PC-9 (cell line): ENCODE measurements at regions not wholly inside any gene's neighbourhood (a gene's known extent, or its start where the extent isn't known, plus 50 kb on each side); places are given as distances from the start of the nearest gene placed in this dataset.

Source experiments
- BruUV-seq: library from RNA; stranded (reverse); fragments of 400-500 nt; replicated peaks from 2 replicates; lab custom pipeline; 2021; lab: Mats Ljungman, UMichigan
- CTCF ChIA-PET: fragments of 300-600 bp; sonication (Branson Sonifier 250); formaldehyde crosslinking; loops from one replicate; lab custom pipeline; 2022; ENCODE audit warnings: antibody characterized with exemption; lab: Charles Lee
- POLR2A ChIA-PET: fragments of 300-600 bp; sonication (Branson Sonifier 250); formaldehyde crosslinking; loops from one replicate; lab custom pipeline; 2022; ENCODE audit warnings: antibody characterized with exemption; ENCODE audit not compliant: unreplicated experiment; lab: Charles Lee
- DNase-seq, 2 experiments: peaks; one replicate each; pipeline versions ENCODE4 v3.0.0 to v3.0.0-alpha.2; 2015 to 2022; ENCODE audit warnings: mixed read lengths in 1 of 2
- H2AFZ ChIP-seq: fragments of 200-600 bp; sonication (generic); 2 replicates; pipeline ENCODE4 v1.8.1; 2017; ENCODE audit warnings: antibody characterized with exemption
- H3F3A ChIP-seq: fragments of 200-600 bp; sonication (generic); 2 replicates; pipeline ENCODE4 v1.8.1; 2017; ENCODE audit warnings: antibody characterized with exemption, mild to moderate bottlenecking, low read depth; ENCODE audit not compliant: insufficient read depth
- H3K27ac ChIP-seq: fragments of 200-600 bp; sonication (generic); 2 replicates; pipeline ENCODE4 v1.6.1; 2016; ENCODE audit warnings: mixed run types
- H3K27me3 ChIP-seq: fragments of 200-600 bp; sonication (generic); 2 replicates; pipeline ENCODE4 v1.6.1; 2016; ENCODE audit warnings: low read depth, mixed run types; ENCODE audit not compliant: insufficient read depth
- H3K36me3 ChIP-seq: fragments of 200-600 bp; sonication (generic); 2 replicates; pipeline ENCODE4 v1.6.1; 2016; ENCODE audit warnings: low read depth, mixed run types
- H3K4me1 ChIP-seq: fragments of 200-600 bp; sonication (generic); replicated peaks from 2 replicates; pipeline ENCODE4 v1.6.1; 2016; ENCODE audit warnings: mixed run types; ENCODE audit not compliant: insufficient read depth
- H3K4me2 ChIP-seq: fragments of 200-600 bp; sonication (generic); 2 replicates; pipeline ENCODE4 v1.6.1; 2017; ENCODE audit warnings: mixed run types
- H3K4me3 ChIP-seq: fragments of 200-600 bp; sonication (generic); 2 replicates; pipeline ENCODE4 v1.6.1; 2016; ENCODE audit warnings: mixed run types
- H3K79me2 ChIP-seq: fragments of 200-600 bp; sonication (generic); 2 replicates; pipeline ENCODE4 v1.6.1; 2017; ENCODE audit warnings: low read depth, mixed run types
- H3K9me2 ChIP-seq: fragments of 200-600 bp; sonication (generic); 2 replicates; pipeline ENCODE4 v1.8.1; 2017; ENCODE audit warnings: mild to moderate bottlenecking; ENCODE audit not compliant: insufficient read depth
- H3K9me3 ChIP-seq: fragments of 200-600 bp; sonication (generic); 2 replicates; pipeline ENCODE4 v1.8.1; 2016; ENCODE audit warnings: low read depth; ENCODE audit not compliant: insufficient read depth
- H4K20me1 ChIP-seq: fragments of 200-600 bp; sonication (generic); 2 replicates; pipeline ENCODE4 v1.8.1; 2017; ENCODE audit not compliant: insufficient read depth
- EZH2 ChIP-seq: fragments of 200-600 bp; sonication (generic); IDR thresholded peaks from 2 replicates; pipeline ENCODE4 v1.8.0; 2017; ENCODE audit warnings: antibody characterized with exemption, low read depth
- intact Hi-C: fragments of 100-400 bp; cut with micrococcal nuclease; formaldehyde crosslinking; loops from one replicate; pipeline ENCODE4 v1.10.0; 2022; ENCODE audit not compliant: unreplicated experiment
- TF ChIP-seq, protein P1 (sequence below): fragments of 200-600 bp; sonication (generic); conservative IDR thresholded peaks from 2 replicates; pipeline ENCODE4 v1.6.1; 2017; ENCODE audit warnings: mixed run types, antibody characterized with exemption, mild to moderate bottlenecking, moderate library complexity

GRCh38 chr10:64265961-64266360, 744.8 kb downstream of the REEP3 start:
- Histone ChIP-seq H3K9me2 (no peaks in the 10 kb centered on the region), H3K4me3 (no peak overlapping the region), H3K4me2 (no peak overlapping the region), H3K9me3 (no peaks in the 10 kb centered on the region), H3K79me2 (no peaks in the 10 kb centered on the region), H3K4me1 (no peaks in the 10 kb centered on the region), H3K36me3 (no peaks in the 10 kb centered on the region), H2AFZ (no peak overlapping the region), H4K20me1 (no peaks in the 10 kb centered on the region), H3K27me3 (no peaks in the 10 kb centered on the region), H3K27ac (no peak overlapping the region), H3F3A (no peaks in the 10 kb centered on the region)
- CTCF ChIA-PET, result no interaction called here
- intact Hi-C loops, result no loop called here
- no TSS peak for BruUV-seq
- DNase-seq, result no peak
- POLR2A ChIA-PET, result no interaction called here
- TF ChIP-seq, protein P1, sequence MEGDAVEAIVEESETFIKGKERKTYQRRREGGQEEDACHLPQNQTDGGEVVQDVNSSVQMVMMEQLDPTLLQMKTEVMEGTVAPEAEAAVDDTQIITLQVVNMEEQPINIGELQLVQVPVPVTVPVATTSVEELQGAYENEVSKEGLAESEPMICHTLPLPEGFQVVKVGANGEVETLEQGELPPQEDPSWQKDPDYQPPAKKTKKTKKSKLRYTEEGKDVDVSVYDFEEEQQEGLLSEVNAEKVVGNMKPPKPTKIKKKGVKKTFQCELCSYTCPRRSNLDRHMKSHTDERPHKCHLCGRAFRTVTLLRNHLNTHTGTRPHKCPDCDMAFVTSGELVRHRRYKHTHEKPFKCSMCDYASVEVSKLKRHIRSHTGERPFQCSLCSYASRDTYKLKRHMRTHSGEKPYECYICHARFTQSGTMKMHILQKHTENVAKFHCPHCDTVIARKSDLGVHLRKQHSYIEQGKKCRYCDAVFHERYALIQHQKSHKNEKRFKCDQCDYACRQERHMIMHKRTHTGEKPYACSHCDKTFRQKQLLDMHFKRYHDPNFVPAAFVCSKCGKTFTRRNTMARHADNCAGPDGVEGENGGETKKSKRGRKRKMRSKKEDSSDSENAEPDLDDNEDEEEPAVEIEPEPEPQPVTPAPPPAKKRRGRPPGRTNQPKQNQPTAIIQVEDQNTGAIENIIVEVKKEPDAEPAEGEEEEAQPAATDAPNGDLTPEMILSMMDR, result no peak
- TF ChIP-seq EZH2, result no peak

- DNase-seq, result no peak
- H3K27me3 ChIP-seq, result no peaks in the 10 kb centered on the region
- no peaks in the 10 kb centered on the region for H3K36me3 ChIP-seq
- no peaks in the 10 kb centered on the region for H3K79me2 ChIP-seq
- ChIA-PET CTCF (no interaction called here), POLR2A (no interaction called here)
- H3K4me1 ChIP-seq, result no peaks in the 10 kb centered on the region
- no peak overlapping the region for H3K27ac ChIP-seq
- H3F3A ChIP-seq, result no peaks in the 10 kb centered on the region
- TF ChIP-seq, protein P1, result no peak
- no peak for TF ChIP-seq EZH2
- no peak overlapping the region for H3K4me2 ChIP-seq
- no TSS peak for BruUV-seq
- no peaks in the 10 kb centered on the region for H3K9me3 ChIP-seq
- H4K20me1 ChIP-seq, result no peaks in the 10 kb centered on the region
- intact Hi-C loops, result no loop called here
- no peak overlapping the region for H2AFZ ChIP-seq
- H3K4me3 ChIP-seq, result no peak overlapping the region
- H3K9me2 ChIP-seq, result no peaks in the 10 kb centered on the region
These were observed 750.3 kb downstream of the REEP3 start for GRCh38 chr10:64271508-64271907.

DNA sequence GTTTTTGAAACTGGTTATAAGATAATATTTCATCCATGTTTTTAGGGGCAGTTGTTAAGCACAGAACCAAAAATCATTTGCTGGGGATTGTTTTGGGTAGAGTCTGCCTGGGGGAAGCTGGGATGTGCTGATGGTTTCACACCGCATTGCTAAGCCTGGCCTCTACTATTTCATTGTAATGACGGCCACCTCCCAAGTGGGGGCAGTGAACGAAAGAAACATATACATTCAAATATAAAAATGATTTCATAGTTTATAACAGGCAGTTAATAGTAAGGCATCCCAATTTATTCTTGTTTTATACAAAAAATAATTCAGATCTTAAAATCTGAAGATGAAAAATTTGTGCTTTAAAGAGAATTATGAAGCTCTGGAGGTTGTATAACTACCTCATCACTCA, 750.8 kb downstream of the REEP3 start:
- POLR2A ChIA-PET, result no interaction called here
- CTCF ChIA-PET, result no interaction called here
- no peak for DNase-seq

DNA sequence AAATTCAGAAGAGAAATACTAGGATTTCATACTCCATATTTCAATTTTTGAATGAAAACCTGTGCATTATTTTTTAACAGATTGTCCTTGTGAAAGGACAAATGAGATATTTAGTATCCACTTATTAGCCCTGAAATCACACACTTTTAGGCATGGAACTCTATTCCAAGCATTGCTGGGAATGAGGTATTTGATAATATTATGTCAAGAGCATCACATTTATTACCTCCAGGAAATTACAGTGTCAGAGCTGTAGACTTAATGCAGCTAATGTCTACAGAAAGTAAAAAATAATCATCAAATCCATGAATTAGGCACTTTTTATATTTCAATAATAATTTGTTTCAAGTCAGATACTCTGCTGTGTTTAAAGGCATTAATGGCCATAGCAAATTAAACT, 753.8 kb downstream of the REEP3 start:
- no peak overlapping the region for H3K4me2 ChIP-seq
- BruUV-seq, result no TSS peak
- H3K27ac ChIP-seq, result no peak overlapping the region
- no peaks in the 10 kb centered on the region for H4K20me1 ChIP-seq
- TF ChIP-seq EZH2, result no peak
- TF ChIP-seq, protein P1, result no peak
- intact Hi-C loops, result no loop called here
- H3F3A ChIP-seq, result no peaks in the 10 kb centered on the region
- H3K4me1 ChIP-seq, result no peaks in the 10 kb centered on the region
- H2AFZ ChIP-seq, result no peak overlapping the region
- H3K79me2 ChIP-seq, result no peaks in the 10 kb centered on the region
- H3K9me2 ChIP-seq, result no peaks in the 10 kb centered on the region
- ChIA-PET POLR2A (no interaction called here), CTCF (no interaction called here)
- no peaks in the 10 kb centered on the region for H3K36me3 ChIP-seq
- H3K9me3 ChIP-seq, result no peaks in the 10 kb centered on the region
- no peak overlapping the region for H3K4me3 ChIP-seq
- no peaks in the 10 kb centered on the region for H3K27me3 ChIP-seq
- no peak for DNase-seq

More for the DNA sequence above, 750.8 kb downstream of the REEP3 start:
- H3K27me3 ChIP-seq, result no peaks in the 10 kb centered on the region
- no peaks in the 10 kb centered on the region for H3K4me1 ChIP-seq
- no peak overlapping the region for H3K27ac ChIP-seq
- no peaks in the 10 kb centered on the region for H3K9me2 ChIP-seq
- no peaks in the 10 kb centered on the region for H3K36me3 ChIP-seq
- H4K20me1 ChIP-seq, result no peaks in the 10 kb centered on the region
- no peaks in the 10 kb centered on the region for H3F3A ChIP-seq
- intact Hi-C loops, result no loop called here
- BruUV-seq, result no TSS peak
- H2AFZ ChIP-seq, result no peak overlapping the region
- H3K4me2 ChIP-seq, result no peak overlapping the region
- no peak for TF ChIP-seq EZH2
- H3K9me3 ChIP-seq, result no peaks in the 10 kb centered on the region
- H3K79me2 ChIP-seq, result no peaks in the 10 kb centered on the region
- no peak overlapping the region for H3K4me3 ChIP-seq
